HG02610 (cell line): ENCODE measurements at regions not wholly inside any gene's neighbourhood (a gene's known extent, or its start where the extent isn't known, plus 50 kb on each side); places are given as distances from the start of the nearest gene placed in this dataset.
"Not testable (repeated sequence)": the region's sequence is repeated elsewhere in the genome, so short reads cannot be mapped to it uniquely, and the experiment has no call there.

Experiments used
- ATAC-seq: cut with Tn5 transposase; IDR thresholded peaks from one replicate; pipeline ENCODE4 v1.9.1; 2021; ENCODE audit warnings: mild to moderate bottlenecking, moderate library complexity; ENCODE audit not compliant: unreplicated experiment

DNA sequence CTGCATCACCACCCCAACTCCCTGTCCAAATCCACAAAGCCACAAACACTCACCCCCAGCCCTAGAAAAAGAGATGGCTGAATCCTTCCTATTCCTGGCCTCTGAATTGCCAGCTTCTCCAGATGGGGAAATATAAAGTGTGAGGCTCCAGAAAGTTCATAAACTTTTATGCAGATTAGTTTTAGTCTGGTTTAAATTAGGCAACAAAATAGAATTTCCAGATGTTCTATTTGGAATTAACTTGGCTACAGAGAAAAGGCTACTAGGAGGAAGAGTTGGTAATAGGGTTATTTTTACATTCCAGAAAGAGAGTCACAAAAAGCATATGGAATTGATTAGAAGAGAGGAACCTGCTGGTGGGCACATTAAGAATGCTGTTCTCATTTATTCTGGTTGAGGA lies 56.0 kb downstream of the EN1 start:
- no peak for ATAC-seq

DNA sequence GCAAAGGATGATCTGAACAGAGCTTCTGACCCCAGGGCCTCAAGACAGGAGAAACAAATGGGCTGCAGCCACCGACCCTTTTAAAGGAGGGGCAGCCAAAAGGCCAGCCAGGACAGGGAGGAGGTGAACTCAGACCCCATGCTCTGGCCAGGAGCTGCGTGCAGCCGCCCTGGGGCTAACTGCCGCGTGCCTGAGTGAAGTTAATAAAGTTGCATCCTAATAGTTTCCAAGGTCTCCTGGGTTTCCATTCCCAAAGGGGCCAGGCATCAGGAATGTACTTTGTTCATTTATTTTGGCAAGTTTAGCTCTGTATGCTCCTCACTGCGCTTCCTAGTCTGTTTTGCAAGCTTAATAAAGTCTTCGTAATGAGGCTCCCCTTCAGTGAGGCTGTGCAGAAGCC lies 60.7 kb downstream of the EN1 start:
- ATAC-seq, result no peak

DNA sequence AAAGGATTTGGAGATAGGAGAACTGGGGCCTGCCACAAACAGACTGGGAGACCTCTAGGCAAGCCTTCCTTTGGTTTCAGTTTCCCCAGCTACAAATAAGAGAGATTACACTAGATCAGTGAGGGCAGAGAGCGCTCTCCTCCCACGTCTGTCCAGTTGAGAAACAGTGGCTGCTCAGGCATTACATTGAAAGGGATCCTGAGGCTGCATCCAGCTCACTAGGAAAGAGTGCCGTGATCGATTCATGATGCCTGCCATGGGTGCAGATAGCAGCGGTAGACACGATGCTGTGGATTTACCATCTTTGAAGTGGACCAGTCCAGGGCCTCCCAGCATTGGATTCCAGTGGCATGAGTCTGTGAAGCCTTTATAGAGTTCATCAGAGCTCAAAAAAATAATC lies 62.6 kb downstream of the EN1 start:
- no peak for ATAC-seq

DNA sequence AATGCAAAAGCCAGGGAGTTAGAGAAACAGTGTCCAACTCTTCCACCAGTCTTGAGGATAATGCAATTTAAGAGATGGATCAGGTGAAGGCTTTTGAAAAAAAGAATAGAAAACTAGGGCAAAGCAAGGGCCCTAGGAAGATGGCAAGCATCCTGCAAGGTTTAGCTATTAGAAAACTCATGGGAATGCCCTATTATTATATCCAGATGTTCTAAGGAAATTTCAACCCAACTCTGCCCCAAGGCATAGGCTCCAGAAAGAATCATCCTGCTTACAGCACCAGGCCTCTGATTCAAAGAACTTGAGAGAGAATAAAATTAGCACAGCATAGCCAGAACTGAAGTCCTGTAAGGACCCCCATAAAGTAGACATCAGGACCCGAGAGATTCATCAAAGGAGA lies 68.1 kb downstream of the EN1 start:
- no peak for ATAC-seq

DNA sequence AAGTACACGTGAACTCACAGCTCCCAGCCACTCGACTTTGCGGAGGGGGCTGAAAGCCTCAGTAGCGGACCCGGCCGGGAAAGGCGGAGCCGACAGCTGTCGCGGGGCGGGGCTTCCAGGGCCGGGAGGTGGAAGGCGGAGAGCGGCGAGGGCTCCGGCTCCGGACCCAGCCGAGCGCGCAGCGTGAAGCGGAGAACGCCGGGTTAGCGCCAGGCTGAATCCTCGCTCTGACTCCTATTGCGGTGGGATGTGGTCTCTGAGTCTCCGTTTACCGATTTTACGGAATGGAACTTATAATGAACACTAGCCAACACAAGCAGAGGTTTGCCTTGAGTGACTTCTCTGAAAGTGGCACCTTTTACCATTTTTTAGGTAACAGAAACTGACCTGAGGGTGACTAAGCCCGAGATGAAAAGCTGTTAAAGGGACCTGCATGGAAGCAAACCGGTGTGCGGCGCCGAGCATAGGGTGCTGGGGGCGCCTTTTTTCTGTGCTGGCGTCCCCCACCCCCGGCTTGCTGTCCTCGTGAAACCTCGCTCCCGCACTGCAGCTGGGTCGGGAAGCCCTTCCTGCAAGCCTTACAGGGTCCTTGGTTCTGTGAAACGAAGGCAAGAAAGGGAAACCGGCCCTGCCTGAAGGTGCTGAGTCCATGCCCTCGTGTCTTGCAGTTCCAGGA lies 72.9 kb downstream of the EN1 start:
- ATAC-seq, result no peak

DNA sequence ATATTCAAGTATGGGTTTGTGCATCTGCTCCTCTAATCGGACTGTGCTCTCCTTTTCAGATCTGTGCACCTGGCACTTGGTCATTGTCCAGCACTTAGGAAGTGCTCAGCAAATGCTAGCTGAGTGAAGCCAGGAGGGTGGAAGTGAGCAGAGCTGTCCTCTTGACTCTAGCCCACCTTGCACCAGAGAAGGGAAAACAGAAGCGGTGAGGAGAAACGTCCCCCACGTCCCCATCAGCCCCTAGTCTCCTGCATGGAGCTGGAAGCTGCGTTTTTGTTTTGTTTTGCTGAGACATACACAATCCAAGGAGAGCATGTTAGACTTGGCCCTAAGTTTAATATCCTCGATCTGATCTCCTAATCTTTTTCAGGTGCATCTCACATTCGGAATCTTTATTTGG lies 73.6 kb downstream of the EN1 start:
- ATAC-seq, result no peak

DNA sequence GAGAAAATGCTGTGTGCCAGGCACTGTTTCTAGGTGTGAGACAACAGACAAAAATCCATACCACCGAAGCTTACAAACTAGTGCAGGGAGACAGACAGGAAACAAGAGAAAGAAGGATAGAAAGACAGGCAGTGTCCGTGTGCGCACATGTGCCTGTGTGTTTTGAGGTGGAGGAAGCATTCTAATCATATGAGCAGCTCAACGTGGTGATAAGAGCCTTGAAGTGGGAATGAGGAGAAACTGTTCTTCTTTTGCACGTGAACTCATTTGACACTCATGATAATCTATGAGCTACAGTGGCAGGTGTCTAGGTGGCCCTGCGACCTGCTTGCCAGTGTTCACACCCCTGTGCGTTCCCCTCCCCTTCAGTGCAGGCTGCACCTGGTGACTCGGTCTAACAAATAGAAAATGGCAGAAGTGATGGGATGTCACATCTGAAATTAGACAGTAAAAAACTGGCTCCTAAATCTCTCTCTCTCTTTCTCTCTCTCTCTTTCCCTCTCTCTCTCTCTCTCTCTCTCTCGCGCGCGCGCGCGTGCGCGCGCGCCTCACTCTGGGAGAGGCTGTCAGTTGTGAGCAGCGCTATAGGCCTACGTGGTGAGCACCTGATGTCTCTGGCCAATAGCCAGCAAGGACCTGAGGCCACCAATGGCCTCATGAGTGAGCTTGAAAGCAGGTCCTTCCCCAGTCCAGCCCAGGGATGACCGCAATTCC lies 74.8 kb downstream of the EN1 start:
- no peak for ATAC-seq

DNA sequence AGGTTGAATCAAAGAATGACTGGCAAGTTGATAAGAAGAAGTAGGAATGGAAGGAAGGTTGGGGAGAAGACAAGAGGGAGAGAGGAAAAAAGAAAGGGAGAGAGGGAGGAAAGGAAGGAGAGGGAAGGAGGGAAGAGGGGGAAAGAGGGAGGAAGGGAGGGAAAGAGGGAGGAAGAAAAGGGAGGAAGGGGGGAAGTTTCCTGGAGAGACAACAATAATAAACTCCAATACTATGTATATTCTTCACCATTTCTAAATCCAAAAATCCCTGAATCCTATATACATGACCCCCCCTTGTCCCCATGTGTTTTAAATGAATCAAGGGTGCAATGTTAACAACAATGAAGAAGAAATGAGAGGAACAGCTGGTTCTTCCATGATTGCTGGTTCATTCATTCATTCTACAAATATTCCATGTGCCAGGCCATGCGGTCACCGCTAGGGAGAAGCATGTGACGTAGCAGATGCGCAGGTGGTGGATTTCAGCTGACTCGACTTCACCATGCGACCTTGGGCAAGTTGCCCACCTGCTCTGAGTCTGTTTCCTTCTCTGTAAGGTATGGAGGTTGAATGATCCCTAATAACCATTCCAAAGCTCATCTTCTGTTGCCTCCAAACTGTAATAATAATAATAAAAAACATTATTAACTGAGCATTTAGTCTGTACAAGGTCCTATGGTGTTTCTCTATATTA lies 77.6 kb downstream of the EN1 start:
- no peak for ATAC-seq

DNA sequence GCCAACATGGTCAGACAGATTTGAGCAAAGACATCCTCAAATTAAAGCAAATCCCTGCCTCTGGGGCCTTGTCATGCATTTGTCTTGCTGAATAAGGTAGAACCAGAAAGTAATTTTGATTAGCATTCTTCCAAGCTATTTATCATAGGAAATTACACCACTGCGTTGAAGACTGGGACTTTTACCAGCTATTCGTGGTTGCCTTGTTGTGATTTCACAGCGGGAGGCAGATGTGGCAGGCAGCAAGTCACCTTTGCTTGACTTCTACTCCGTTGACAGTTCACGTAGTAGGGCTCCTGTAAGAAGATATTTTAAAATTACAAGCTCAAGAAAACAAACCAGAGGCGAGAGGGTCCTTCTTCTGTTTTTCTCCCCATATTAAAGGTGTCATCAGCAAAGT lies 80.6 kb downstream of the EN1 start:
- no peak for ATAC-seq

DNA sequence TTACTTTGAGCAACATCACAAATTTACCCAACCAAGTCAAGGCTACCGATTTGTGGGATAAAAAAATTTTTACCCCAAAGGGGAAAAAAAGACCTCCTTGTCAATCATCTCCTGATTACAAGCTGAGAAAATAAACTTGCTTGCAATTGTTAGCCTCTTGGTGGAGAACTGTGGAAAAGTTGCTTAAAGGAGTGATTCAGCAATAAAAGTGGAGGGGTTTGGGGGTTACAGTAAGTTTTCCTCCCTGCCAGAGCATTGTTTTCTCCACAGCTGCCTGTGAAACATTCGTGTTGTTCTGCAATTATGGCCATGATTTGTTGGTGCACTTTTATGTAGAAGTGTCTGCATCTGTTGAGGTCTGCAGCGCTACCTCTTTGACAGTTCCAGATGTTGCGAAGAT lies 82.6 kb downstream of the EN1 start:
- ATAC-seq, result no peak

DNA sequence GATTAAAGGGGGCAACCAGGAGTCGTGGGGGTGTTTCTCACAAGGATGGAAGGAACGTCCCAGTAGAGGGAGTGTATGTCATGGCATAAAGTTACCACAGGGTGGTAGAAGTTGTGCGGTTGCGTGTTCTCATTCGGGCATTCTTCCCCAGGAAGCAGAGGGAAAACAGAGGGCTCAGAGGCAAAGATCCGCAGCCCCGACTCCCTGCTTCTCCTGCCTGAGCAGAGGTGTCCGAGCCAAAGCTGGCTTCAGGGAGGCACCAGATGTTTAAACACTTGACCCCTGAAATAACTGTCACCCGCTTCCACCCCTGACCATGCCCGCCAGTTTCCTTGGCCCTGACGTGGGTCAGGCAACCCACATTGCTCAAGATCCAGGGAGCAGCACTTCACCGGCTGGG lies 83.7 kb downstream of the EN1 start:
- ATAC-seq, result no peak

DNA sequence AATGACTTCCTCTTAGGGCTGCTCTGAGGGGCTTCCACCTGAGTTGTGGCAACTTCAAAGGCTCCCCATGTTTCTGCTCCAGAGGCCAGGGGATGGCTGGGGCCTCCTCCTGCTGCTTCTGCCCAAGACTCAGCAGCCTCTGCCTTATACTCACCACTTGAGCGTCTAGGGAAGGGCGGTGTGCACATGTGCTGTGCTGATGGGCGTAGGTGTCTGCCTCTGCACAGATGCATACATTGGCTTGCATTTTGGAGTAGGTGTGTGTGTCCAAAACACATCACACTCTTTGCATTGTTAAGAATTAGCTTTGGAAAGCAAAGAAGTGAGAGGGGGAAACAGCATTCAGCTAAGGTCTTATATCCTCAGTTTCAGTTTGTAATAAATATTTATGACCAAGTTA lies 85.2 kb downstream of the EN1 start:
- ATAC-seq, result no peak

DNA sequence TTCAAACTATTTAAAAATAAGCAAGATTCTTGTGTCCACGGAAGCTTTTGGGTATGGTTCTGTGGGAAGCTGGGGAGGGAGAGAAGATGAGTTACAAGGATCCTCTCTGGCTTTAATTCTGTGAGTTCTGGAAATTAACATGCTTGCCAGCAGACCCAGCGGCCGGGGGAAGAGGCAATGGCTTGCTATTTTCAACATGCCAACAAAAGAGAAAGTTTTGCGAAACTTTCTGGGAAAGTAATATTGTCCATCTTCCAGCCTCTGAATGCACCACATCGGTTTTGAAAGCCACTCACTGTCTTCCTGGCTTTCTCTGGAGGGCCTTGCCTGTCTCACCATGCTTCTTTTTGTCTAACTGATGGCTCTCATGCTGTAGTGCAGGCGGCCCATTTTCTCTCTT lies 85.7 kb downstream of the EN1 start:
- ATAC-seq, result no peak

DNA sequence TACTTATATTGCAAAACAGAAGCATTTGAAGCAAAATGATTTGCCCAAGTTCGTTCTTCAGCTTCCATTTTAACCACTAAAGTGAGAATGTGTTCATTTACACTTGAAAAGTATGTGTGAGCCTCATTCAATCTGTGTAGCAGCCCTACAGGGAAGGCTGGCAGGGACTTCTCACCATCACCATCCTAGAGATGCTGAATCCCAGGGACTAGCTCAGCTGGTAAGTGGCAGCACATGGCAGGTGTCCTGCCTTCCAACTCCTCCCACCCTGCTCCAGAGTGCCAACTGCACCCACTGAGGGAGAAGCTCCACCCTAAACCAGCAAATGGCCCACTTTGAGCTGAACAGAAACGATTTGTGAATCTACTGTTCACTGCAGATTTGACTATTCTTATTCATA lies 91.5 kb downstream of the EN1 start:
- no peak for ATAC-seq

DNA sequence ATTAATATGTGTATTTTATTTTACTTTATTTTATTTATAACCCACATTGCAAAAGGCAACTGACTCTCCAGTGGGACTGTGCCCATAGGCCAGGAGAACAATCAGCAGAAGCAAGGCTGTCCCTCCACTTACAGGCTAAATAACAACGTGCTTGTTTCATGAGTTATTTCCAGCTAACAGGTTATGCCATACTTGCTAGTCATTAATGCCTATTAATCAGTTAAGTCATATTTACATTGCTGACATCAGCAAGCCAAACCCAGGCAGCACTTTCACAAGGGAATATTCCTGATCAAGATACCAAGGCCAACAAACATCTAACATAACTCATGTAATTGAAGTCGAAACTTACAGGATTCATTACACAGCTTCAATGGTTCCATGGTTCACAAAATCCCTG lies 92.1 kb downstream of the EN1 start:
- no peak for ATAC-seq

DNA sequence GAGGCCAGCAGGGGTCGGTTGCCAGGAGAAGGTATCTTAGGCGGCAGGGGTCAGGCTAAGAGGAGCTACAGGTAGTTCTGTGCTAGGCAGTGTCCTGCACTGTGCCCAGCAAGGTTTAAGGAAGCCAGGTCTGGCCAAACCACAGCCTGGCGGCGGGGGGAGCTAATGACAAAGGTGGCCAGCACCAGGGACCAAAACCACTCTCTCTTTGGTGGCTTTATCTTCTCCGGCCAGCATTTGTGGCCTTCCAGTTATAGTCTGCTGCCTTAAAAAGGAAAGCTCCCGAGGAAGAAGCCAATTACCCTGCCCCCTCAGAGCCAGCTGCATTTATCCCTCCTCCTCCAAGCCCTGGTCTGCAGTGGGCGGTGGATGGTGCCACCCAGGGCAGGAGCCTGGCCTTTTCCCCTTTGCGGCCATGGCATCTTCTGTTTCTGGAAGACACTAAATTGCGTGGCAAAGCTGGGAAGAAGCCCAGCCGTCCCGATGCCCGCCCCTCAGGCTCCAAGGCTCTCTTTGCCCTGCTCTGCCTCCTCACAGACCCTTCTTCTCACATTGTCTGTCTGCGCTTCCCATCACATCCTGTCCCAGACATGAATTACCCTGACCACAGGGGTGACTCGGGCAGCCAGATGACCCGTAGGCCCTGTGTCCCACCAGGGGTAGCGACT lies 94.6 kb downstream of the EN1 start:
- ATAC-seq, result no peak

DNA sequence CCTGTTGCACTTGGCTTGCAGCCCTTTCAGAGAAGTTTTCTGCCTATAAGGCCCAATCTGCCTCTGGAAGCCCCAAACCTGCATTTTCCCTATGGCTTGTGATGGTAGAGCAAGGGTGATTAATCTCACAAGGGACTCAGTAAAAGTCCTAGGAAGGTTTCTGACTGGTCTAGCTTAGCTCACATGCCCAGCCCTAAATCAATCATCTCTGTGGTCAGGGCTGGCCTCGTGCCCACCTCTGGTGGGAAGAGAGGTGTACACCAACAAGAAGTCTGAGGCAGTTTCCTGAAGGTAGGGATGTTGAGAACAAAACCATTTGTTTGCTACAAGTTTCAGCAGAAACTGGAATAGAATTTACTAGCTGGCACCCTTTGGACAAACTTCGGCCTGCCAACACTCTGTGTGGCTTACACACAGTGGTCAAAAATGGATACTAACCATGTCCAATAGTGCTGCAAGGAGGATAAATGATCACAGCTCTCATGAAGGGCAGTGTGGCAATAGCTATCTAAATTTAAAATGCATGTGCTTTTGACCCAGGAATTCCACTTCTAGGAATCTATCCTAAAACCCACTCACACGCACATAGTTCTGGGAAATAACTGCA lies 96.4 kb downstream of the EN1 start:
- no peak for ATAC-seq

DNA sequence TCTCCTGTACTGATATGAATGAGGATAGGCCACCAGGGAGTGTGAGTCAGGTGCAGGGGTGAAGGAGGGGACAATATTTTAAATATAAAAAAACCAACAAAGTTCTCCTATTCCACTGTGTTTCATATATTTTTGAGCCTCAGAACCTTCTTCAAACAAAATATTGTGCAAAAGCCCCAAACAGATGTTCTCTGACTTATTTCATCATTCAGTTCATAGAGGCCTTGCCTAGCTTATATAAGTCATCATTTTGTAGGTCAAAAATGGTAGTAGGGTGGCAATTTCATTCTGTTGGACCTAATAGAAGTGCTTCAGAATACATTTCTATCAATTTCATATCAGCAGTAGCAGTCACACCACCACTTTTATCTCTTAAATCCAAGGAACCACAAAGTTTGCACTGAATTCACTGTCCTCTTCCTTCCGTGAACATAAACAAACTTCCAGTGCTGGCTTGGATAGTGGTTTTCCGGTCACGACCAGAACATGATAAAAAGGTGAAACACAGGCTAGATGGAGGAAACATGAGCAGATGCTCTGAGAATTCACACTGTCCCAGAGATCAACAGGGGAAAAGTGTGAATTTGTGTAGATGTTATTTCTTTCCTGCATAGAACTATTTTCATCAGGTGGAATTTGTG lies 99.1 kb downstream of the EN1 start:
- no peak for ATAC-seq

DNA sequence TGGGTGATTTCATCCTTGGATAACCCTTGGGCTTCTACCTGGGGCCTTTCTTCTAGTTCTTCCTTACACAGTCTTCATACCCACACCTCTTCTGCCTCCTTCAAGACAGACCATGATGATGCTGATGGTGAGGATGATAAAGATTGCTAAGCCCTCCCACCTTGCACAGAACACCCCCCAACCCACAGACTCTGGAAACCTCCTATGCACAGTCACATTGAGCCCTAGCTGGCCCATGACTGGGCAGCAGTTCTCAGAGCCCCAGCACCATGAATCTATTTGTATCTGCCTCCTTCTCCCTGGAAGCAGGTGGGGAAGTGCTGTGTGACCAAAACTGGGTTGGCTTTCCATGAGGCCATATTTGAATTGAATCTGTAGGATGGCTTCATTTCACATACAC lies 99.8 kb downstream of the EN1 start:
- ATAC-seq, result no peak

DNA sequence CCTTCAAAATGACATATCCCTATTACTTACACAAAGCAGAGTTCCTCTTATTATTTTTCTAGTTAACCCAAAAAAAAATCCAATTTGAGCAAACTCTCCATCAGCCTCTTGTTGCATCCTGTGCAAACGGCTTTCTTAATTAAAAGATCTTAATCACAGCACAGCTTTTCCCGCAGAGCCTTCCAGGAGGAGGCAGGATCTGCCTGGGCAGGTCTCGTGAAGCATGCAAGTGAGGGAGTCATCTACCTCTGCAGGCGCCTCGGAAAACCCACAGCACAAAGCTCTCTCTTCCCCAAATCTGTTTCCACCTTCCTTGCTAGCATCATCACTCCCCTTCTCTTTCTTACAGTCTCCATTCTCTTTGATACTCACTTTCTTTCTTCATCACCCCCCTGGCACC lies 100.4 kb downstream of the EN1 start:
- no peak for ATAC-seq

DNA sequence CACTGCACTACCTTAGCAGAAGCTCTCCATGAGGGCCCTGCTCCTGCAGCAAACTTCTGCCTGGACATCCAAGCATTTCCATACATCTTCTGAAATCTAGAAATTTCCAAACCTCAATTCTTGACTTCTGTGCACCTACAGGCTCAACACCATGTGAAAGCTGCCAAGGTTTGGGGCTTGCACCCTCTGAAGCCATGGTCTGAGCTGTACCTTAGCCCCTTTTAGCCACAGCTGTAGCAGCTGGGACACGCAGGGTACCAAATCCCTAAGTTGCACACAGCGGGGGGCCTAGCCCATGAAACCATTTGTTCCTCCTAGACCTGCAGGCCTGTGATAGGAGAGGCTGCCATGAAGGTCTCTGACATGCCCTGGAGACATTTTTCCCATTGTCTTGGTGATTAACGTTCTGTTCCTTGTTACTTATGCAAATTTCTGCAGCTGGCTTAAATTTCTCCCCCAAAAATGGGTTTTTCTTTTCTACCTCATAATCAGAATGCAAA lies 102.7 kb downstream of the EN1 start:
- ATAC-seq, result not testable (repeated sequence)
